Middle frontal gyrus (tissue), 1 donor: ENCODE measurements at regions not wholly inside any gene's neighbourhood (a gene's known extent, or its start where the extent isn't known, plus 50 kb on each side); places are given as distances from the start of the nearest gene placed in this dataset.
"Not testable (repeated sequence)": the region's sequence is repeated elsewhere in the genome, so short reads cannot be mapped to it uniquely, and the experiment has no call there.

Experiments
- DNase-seq: peaks from one replicate; pipeline ENCODE4 v3.0.0-alpha.2; 2015; ENCODE audit warnings: low spot score; ENCODE audit errors: extremely low spot score

GRCh38 chr4:27930976-27931375 lies 1070.3 kb downstream of the STIM2 start:
- no peak for DNase-seq

GRCh38 chr4:27931584-27931983 lies 1070.9 kb downstream of the STIM2 start:
- no peak for DNase-seq

GRCh38 chr4:27934871-27935270 lies 1074.2 kb downstream of the STIM2 start:
- DNase-seq: no peak

- no peak for DNase-seq
Observed at GRCh38 chr4:27946799-27947198, 1086.2 kb downstream of the STIM2 start.

- no peak for DNase-seq
Observed at GRCh38 chr4:27947302-27947701, 1086.7 kb downstream of the STIM2 start.

- DNase-seq: no peak
Observed at GRCh38 chr4:27964095-27964494, 1103.5 kb downstream of the STIM2 start.

GRCh38 chr4:27966664-27967063 lies 1106.0 kb downstream of the STIM2 start:
- no peak for DNase-seq

GRCh38 chr4:27973056-27973455 lies 1112.4 kb downstream of the STIM2 start:
- no peak for DNase-seq

- DNase-seq: no peak
Observed at GRCh38 chr4:27973700-27974099, 1113.1 kb downstream of the STIM2 start.

GRCh38 chr4:27974339-27974738 lies 1113.7 kb downstream of the STIM2 start:
- DNase-seq: no peak

- not testable (repeated sequence) for DNase-seq
Observed at GRCh38 chr4:27974881-27975280, 1114.2 kb downstream of the STIM2 start.

- DNase-seq: not testable (repeated sequence)
Observed at GRCh38 chr4:27978427-27979109, 1117.9 kb downstream of the STIM2 start.

- no peak for DNase-seq
Observed at GRCh38 chr4:27985522-27985921, 1124.9 kb downstream of the STIM2 start.

- DNase-seq: no peak
Observed at GRCh38 chr4:27986476-27986875, 1125.8 kb downstream of the STIM2 start.

- DNase-seq: no peak
Observed at GRCh38 chr4:28001698-28002097, 1141.1 kb downstream of the STIM2 start.

- no peak for DNase-seq
Observed at GRCh38 chr4:28004520-28004919, 1143.9 kb downstream of the STIM2 start.

- no peak for DNase-seq
Observed at GRCh38 chr4:28006021-28006420, 1145.4 kb downstream of the STIM2 start.

- no peak for DNase-seq
Observed at GRCh38 chr4:28007693-28008092, 1147.1 kb downstream of the STIM2 start.

- no peak for DNase-seq
Observed at GRCh38 chr4:28009541-28009940, 1148.9 kb downstream of the STIM2 start.

GRCh38 chr4:28010577-28011240 lies 1150.1 kb downstream of the STIM2 start:
- no peak for DNase-seq

GRCh38 chr4:28014469-28014868 lies 1153.8 kb downstream of the STIM2 start:
- no peak for DNase-seq

GRCh38 chr4:28015996-28016395 lies 1155.4 kb downstream of the STIM2 start:
- no peak for DNase-seq

GRCh38 chr4:28038253-28038652 lies 1177.6 kb downstream of the STIM2 start:
- not testable (repeated sequence) for DNase-seq
